ENCODE measurements at regions not wholly inside any gene's neighbourhood (a gene's known extent, or its start where the extent isn't known, plus 50 kb on each side); places are given as distances from the start of the nearest gene placed in this dataset.
"Not testable (repeated sequence)": the region's sequence is repeated elsewhere in the genome, so short reads cannot be mapped to it uniquely, and the experiment has no call there.

GRCh38 chr1:244326757-244327156 lies 125.0 kb downstream of the ADSS2 start:
- DNase-seq = peak; percentile 74

GRCh38 chr1:244327533-244327932 lies 124.2 kb downstream of the ADSS2 start:
- DNase-seq = peak; percentile 39

- DNase-seq = no peak
Measured at GRCh38 chr1:244328476-244328875, 123.2 kb downstream of the ADSS2 start.

- DNase-seq = no peak
Measured at GRCh38 chr1:244329591-244330317, 122.0 kb downstream of the ADSS2 start.

- no peak for DNase-seq
Measured at GRCh38 chr1:244330318-244330625, 121.4 kb downstream of the ADSS2 start.

- not testable (repeated sequence) for DNase-seq
Measured at GRCh38 chr1:244332761-244333160, 118.9 kb downstream of the ADSS2 start.

- not testable (repeated sequence) for DNase-seq
Measured at GRCh38 chr1:244334315-244334714, 117.4 kb downstream of the ADSS2 start.

- DNase-seq = not testable (repeated sequence)
Measured at GRCh38 chr1:244334842-244335241, 116.9 kb downstream of the ADSS2 start.

- no peak for DNase-seq
Measured at GRCh38 chr1:244335456-244335855, 116.3 kb downstream of the ADSS2 start.

GRCh38 chr1:244336232-244336899 lies 115.3 kb downstream of the ADSS2 start:
- no peak for DNase-seq

- no peak for DNase-seq
Measured at GRCh38 chr1:244337839-244338238, 113.9 kb downstream of the ADSS2 start.

- DNase-seq = no peak
Measured at GRCh38 chr1:244339073-244339692, 112.5 kb downstream of the ADSS2 start.

- no peak for DNase-seq
Measured at GRCh38 chr1:244339776-244340175, 111.9 kb downstream of the ADSS2 start.

GRCh38 chr1:244340396-244340795 lies 111.3 kb downstream of the ADSS2 start:
- DNase-seq = no peak

- DNase-seq = peak; percentile 56
Measured at GRCh38 chr1:244341455-244342450, 110.0 kb downstream of the ADSS2 start.

- no peak for DNase-seq
Measured at GRCh38 chr1:244344001-244344400, 107.7 kb downstream of the ADSS2 start.

- no peak for DNase-seq
Measured at GRCh38 chr1:244346972-244347618, 104.6 kb downstream of the ADSS2 start.

- no peak for DNase-seq
Measured at GRCh38 chr1:244347942-244348341, 103.8 kb downstream of the ADSS2 start.

GRCh38 chr1:244349103-244349531 lies 102.6 kb downstream of the ADSS2 start:
- no peak for DNase-seq

- no peak for DNase-seq
Measured at GRCh38 chr1:244349581-244350001, 102.1 kb downstream of the ADSS2 start.

GRCh38 chr1:244350027-244350426 lies 101.7 kb downstream of the ADSS2 start:
- DNase-seq = no peak

GRCh38 chr1:244352156-244352830 lies 99.4 kb downstream of the ADSS2 start:
- no peak for DNase-seq

Data from NCI-H774 (cell line).